SK-N-SH (cell line): ENCODE measurements at regions not wholly inside any gene's neighbourhood (a gene's known extent, or its start where the extent isn't known, plus 50 kb on each side); places are given as distances from the start of the nearest gene placed in this dataset.

Experiments used
- CTCF ChIA-PET: fragments of 300-600, 350-600 bp; formaldehyde crosslinking; extraction: SDS; loops from one replicate; lab custom pipeline; 2021; lab: Yijun Ruan, JAX
- POLR2A ChIA-PET: fragments of 350-600 bp; sonication (Branson Sonifier 250); formaldehyde crosslinking; extraction: SDS; loops from one replicate; lab custom pipeline; 2020; ENCODE audit warnings: antibody characterized with exemption, inconsistent platforms; lab: Yijun Ruan, JAX
- DNase-seq: peaks from one replicate; pipeline ENCODE4 v3.0.0; 2012
- H2AFZ ChIP-seq: fragments of 200-600 bp; sonication (generic); 2 replicates; pipeline ENCODE4 v1.8.1; 2016; ENCODE audit warnings: antibody characterized with exemption, mild to moderate bottlenecking, low read depth
- H3F3A ChIP-seq: fragments of 200-600 bp; sonication (generic); replicated peaks from 2 replicates; pipeline ENCODE3; 2016; ENCODE audit warnings: antibody characterized with exemption, mild to moderate bottlenecking; ENCODE audit not compliant: insufficient read depth
- H3K27ac ChIP-seq, 2 experiments: fragments of 200-500 bp in 1 of 2; fragments of 200-600 bp in 1 of 2; sonication (Bioruptor generic) in 1 of 2; sonication (generic), shearing (Covaris generic) in 1 of 2; 2 replicates each; pipeline versions ENCODE4 v1.5.1 to v1.6.1; 2014 to 2016; ENCODE audit warnings: low read depth in 2 of 2, inconsistent platforms in 1 of 2, low read length in 1 of 2, mild to moderate bottlenecking in 1 of 2, mixed read lengths in 1 of 2
- H3K27me3 ChIP-seq: fragments of 200-600 bp; sonication (generic), shearing (Covaris generic); 2 replicates; pipeline ENCODE4 v1.6.1; 2016; ENCODE audit warnings: mixed run types; ENCODE audit not compliant: insufficient read depth
- H3K36me3 ChIP-seq, 2 experiments: fragments of 200-500 bp in 1 of 2; fragments of 200-600 bp in 1 of 2; sonication (Bioruptor generic) in 1 of 2; sonication (generic) in 1 of 2; replicated peaks in 1 of 2; 2 replicates each; pipeline versions ENCODE3 to v1.5.1; 2014 to 2016; ENCODE audit warnings: low read length in 1 of 2, mild to moderate bottlenecking in 1 of 2; ENCODE audit not compliant: insufficient read depth in 2 of 2, control insufficient read depth in 1 of 2
- H3K4me1 ChIP-seq, 2 experiments: fragments of 200-500 bp in 1 of 2; fragments of 200-600 bp in 1 of 2; sonication (Bioruptor generic) in 1 of 2; sonication (generic), shearing (Covaris generic) in 1 of 2; 2 replicates each; pipeline versions ENCODE4 v1.5.1 to v1.6.1; 2014 to 2016; ENCODE audit warnings: low read depth in 1 of 2, low read length in 1 of 2, mixed run types in 1 of 2; ENCODE audit not compliant: insufficient read depth in 2 of 2, control insufficient read depth in 1 of 2
- H3K4me2 ChIP-seq: fragments of 200-600 bp; sonication (generic), shearing (Covaris generic); 2 replicates; pipeline ENCODE4 v1.6.1; 2017; ENCODE audit warnings: mixed run types
- H3K4me3 ChIP-seq, 2 experiments: fragments of 200-500 bp in 1 of 2; fragments of 200-600 bp in 1 of 2; sonication (Bioruptor generic) in 1 of 2; sonication (generic), shearing (Covaris generic) in 1 of 2; 2 replicates each; pipeline versions ENCODE4 v1.5.1 to v1.8.1; 2014 to 2016; ENCODE audit warnings: low read depth in 2 of 2, inconsistent platforms in 1 of 2, low read length in 1 of 2, mild to moderate bottlenecking in 1 of 2, mixed read lengths in 1 of 2, moderate library complexity in 1 of 2
- H3K79me2 ChIP-seq: fragments of 200-600 bp; sonication (generic); 2 replicates; pipeline ENCODE4 v1.8.1; 2017; ENCODE audit warnings: mild to moderate bottlenecking; ENCODE audit not compliant: insufficient read depth
- H3K9ac ChIP-seq: fragments of 200-600 bp; sonication (generic); 2 replicates; pipeline ENCODE4 v1.6.1; 2017; ENCODE audit warnings: mixed run types
- H3K9me2 ChIP-seq: fragments of 200-600 bp; sonication (generic); 2 replicates; pipeline ENCODE4 v1.6.1; 2017; ENCODE audit warnings: mixed run types
- H3K9me3 ChIP-seq: fragments of 200-600 bp; sonication (generic); 2 replicates; pipeline ENCODE4 v1.6.1; 2017; ENCODE audit warnings: mixed run types, mild to moderate bottlenecking, moderate library complexity
- H4K20me1 ChIP-seq: fragments of 200-600 bp; sonication (generic); 2 replicates; pipeline ENCODE4 v1.6.1; 2017; ENCODE audit warnings: mild to moderate bottlenecking, mixed run types; ENCODE audit not compliant: insufficient read depth
- EZH2phosphoT487 ChIP-seq: fragments of 200-600 bp; sonication (generic); IDR thresholded peaks from 2 replicates; pipeline ENCODE4 v1.6.1; 2017; ENCODE audit warnings: low read depth, mixed run types, mild to moderate bottlenecking, antibody characterized with exemption, moderate library complexity, borderline replicate concordance
- FOSL2 ChIP-seq: IDR thresholded peaks from 2 replicates; pipeline ENCODE4 v1.4.0; 2012; ENCODE audit warnings: low read depth, mild to moderate bottlenecking, moderate library complexity, borderline replicate concordance
- FOXJ3 ChIP-seq: sonication (generic); formaldehyde crosslinking; IDR thresholded peaks from 2 replicates; pipeline ENCODE4 v1.5.1; 2020; ENCODE audit warnings: mild to moderate bottlenecking, missing genetic modification reagents
- GATA2 ChIP-seq: sonication (generic); formaldehyde crosslinking; IDR thresholded peaks from 2 replicates; pipeline ENCODE4 v1.5.0; 2020; ENCODE audit warnings: mild to moderate bottlenecking, missing genetic modification reagents
- JUND ChIP-seq: IDR thresholded peaks from 2 replicates; pipeline ENCODE4 v1.4.0; 2012
- MAX ChIP-seq: IDR thresholded peaks from 2 replicates; pipeline ENCODE4 v1.4.0; 2012; ENCODE audit warnings: low read depth
- MEF2A ChIP-seq: IDR thresholded peaks from 2 replicates; pipeline ENCODE4 v1.4.0; 2012; ENCODE audit warnings: low read depth, borderline replicate concordance
- MXI1 ChIP-seq: IDR thresholded peaks from 2 replicates; pipeline ENCODE4 v1.6.1; 2012; ENCODE audit warnings: mild to moderate bottlenecking, low read depth, low read length, improper control_type of control experiment
- NRF1 ChIP-seq: IDR thresholded peaks from 2 replicates; pipeline ENCODE4 v1.6.1; 2012; ENCODE audit warnings: low read depth, mild to moderate bottlenecking, low read length
- POLR2AphosphoS5 ChIP-seq: IDR thresholded peaks from 2 replicates; pipeline ENCODE4 v1.6.1; 2012; ENCODE audit warnings: low read depth, low read length
- RAD21 ChIP-seq: IDR thresholded peaks from 2 replicates; pipeline ENCODE4 v1.6.1; 2012; ENCODE audit warnings: mild to moderate bottlenecking, low read length
- RXRA ChIP-seq: IDR thresholded peaks from 2 replicates; pipeline ENCODE4 v1.4.0; 2012; ENCODE audit warnings: low read depth, mild to moderate bottlenecking, borderline replicate concordance
- SIN3A ChIP-seq: IDR thresholded peaks from 2 replicates; pipeline ENCODE4 v1.6.1; 2012; ENCODE audit warnings: low read depth, mild to moderate bottlenecking, low read length, moderate library complexity, borderline replicate concordance
- SMC3 ChIP-seq: IDR thresholded peaks from 2 replicates; pipeline ENCODE4 v1.6.1; 2012; ENCODE audit warnings: low read depth, low read length, improper control_type of control experiment
- TAF1 ChIP-seq: IDR thresholded peaks from 2 replicates; pipeline ENCODE4 v1.6.1; 2012; ENCODE audit warnings: low read depth, mild to moderate bottlenecking, low read length, moderate library complexity, borderline replicate concordance
- TCF12 ChIP-seq: IDR thresholded peaks from 2 replicates; pipeline ENCODE4 v1.4.0; 2012
- USF2 ChIP-seq: fragments of 150-350 bp; IDR thresholded peaks from 2 replicates; pipeline ENCODE4 v1.6.1; 2017; ENCODE audit warnings: antibody characterized with exemption, low read length, low read depth, borderline replicate concordance
- ZBTB33 ChIP-seq: IDR thresholded peaks from 2 replicates; pipeline ENCODE4 v1.4.0; 2012; ENCODE audit warnings: low read depth, borderline replicate concordance
- WGBS: methylation state at CpG from one replicate; pipeline ENCODE4 v1.1.6; 2017; ENCODE audit warnings: low lambda C conversion rate; 5-methylcytosine and 5-hydroxymethylcytosine counted together

GRCh38 chr2:190138032-190138431 is 75.5 kb upstream of the MSTN start (continued):
- no peak for TF ChIP-seq MXI1
- TF ChIP-seq NRF1, result no peak
- TF ChIP-seq TCF12, result no peak

GRCh38 chr2:190137561-190137960 is 75.0 kb upstream of the MSTN start:
- Histone ChIP-seq H3K9me3 (no peaks in the 10 kb centered on the region), H3K27ac (no peak overlapping the region), H3K4me2 (no peak overlapping the region), H4K20me1 (no peaks in the 10 kb centered on the region), H3K4me1 (no peaks in the 10 kb centered on the region; a peak in 1 of 4 replicates), H3K9ac (no peak overlapping the region), H3K9me2 (no peaks in the 10 kb centered on the region; the same call in 1 of the 2 replicates), H2AFZ (no peak overlapping the region), H3K36me3 (no peaks in the 10 kb centered on the region), H3K27me3 (no peaks in the 10 kb centered on the region), H3K4me3 (no peak overlapping the region), H3F3A (no peaks in the 10 kb centered on the region), H3K79me2 (no peaks in the 10 kb centered on the region)
- no peak for DNase-seq
- CTCF ChIA-PET, result interaction anchor here (1.0 kb wide), 1 partner anchor 11 kb away, joined by 3 read pairs; no protein-coding TSS in a partner anchor
- WGBS, result 67% methylated on average over 2 of the region's 2 CpGs
- TF ChIP-seq USF2 (no peak), RXRA (no peak), POLR2AphosphoS5 (no peak), ZBTB33 (no peak), RAD21 (no peak), NRF1 (no peak), FOXJ3 (no peak), EZH2phosphoT487 (no peak), SIN3A (no peak), TAF1 (no peak)
- POLR2A ChIA-PET, result no interaction called here

- Histone ChIP-seq H3K4me3 (no peak overlapping the region), H3K4me2 (no peak overlapping the region), H3F3A (no peaks in the 10 kb centered on the region), H3K79me2 (no peaks in the 10 kb centered on the region), H3K27me3 (no peaks in the 10 kb centered on the region), H3K36me3 (no peaks in the 10 kb centered on the region), H3K9ac (no peak overlapping the region), H3K9me2 (no peaks in the 10 kb centered on the region; the same call in 1 of the 2 replicates), H4K20me1 (no peaks in the 10 kb centered on the region), H3K27ac (no peak overlapping the region), H3K4me1 (no peaks in the 10 kb centered on the region; a peak in 1 of 4 replicates), H3K9me3 (no peaks in the 10 kb centered on the region), H2AFZ (no peak overlapping the region)
- WGBS, result 86% methylated on average over 2 of the region's 2 CpGs
- CTCF ChIA-PET, result interaction anchor here (1.0 kb wide), 1 partner anchor 10 kb away, joined by 3 read pairs; no protein-coding TSS in a partner anchor
- DNase-seq, result no peak
- TF ChIP-seq MAX (no peak), TCF12 (no peak), ZBTB33 (no peak), FOSL2 (no peak), MEF2A (no peak), NRF1 (no peak), RXRA (no peak), SMC3 (no peak), JUND (no peak), MXI1 (no peak), GATA2 (CRISPR knock-in tag) (no peak)
- POLR2A ChIA-PET, result no interaction called here
Measured at GRCh38 chr2:190136825-190137224, 74.3 kb upstream of the MSTN start.
